ENCODE measurements at regions not wholly inside any gene's neighbourhood (a gene's known extent, or its start where the extent isn't known, plus 50 kb on each side); places are given as distances from the start of the nearest gene placed in this dataset.

- TF ChIP-seq CSDC2 (CRISPR knock-in tag; IDR thresholded peaks at IDR 0.05) (no peak), POU6F1 (CRISPR knock-in tag; IDR thresholded peaks at IDR 0.05; ENCODE audit: borderline replicate concordance, low read depth) (no peak), TSHZ2 (CRISPR knock-in tag; IDR thresholded peaks at IDR 0.05) (no peak), ZNF70 (CRISPR knock-in tag; IDR thresholded peaks at IDR 0.05) (no peak), OSR1 (CRISPR knock-in tag; IDR thresholded peaks at IDR 0.05) (no peak), CREB5 (CRISPR knock-in tag; IDR thresholded peaks at IDR 0.05; ENCODE audit: low read depth) (no peak), ZNF565 (CRISPR knock-in tag; conservative IDR thresholded peaks at IDR 0.05; ENCODE audit: low read depth) (no peak), ARNTL (CRISPR knock-in tag; IDR thresholded peaks at IDR 0.05; ENCODE audit: borderline replicate concordance, low read depth) (no peak)
- no peak for ATAC-seq
These were observed 112.8 kb upstream of the CTNND2 start for GRCh38 chr5:12017007-12017406.

GRCh38 chr5:12016159-12016746 lies 112.0 kb upstream of the CTNND2 start:
- no peak for TF ChIP-seq OSR1 (CRISPR knock-in tag; IDR thresholded peaks at IDR 0.05)
- TF ChIP-seq PATZ1 (CRISPR knock-in tag; IDR thresholded peaks at IDR 0.05; ENCODE audit: borderline replicate concordance), result no peak
- TF ChIP-seq TOX (CRISPR knock-in tag; IDR thresholded peaks at IDR 0.05; ENCODE audit: borderline replicate concordance), result no peak
- no peak for TF ChIP-seq TSHZ2 (CRISPR knock-in tag; IDR thresholded peaks at IDR 0.05)
- TF ChIP-seq RARB (CRISPR knock-in tag; IDR thresholded peaks at IDR 0.05), result no peak
- TF ChIP-seq CREB5 (CRISPR knock-in tag; IDR thresholded peaks at IDR 0.05; ENCODE audit: low read depth), result no peak
- TF ChIP-seq ZFP30 (CRISPR knock-in tag; IDR thresholded peaks at IDR 0.05), result no peak
- TF ChIP-seq ESRRG (CRISPR knock-in tag; IDR thresholded peaks at IDR 0.05), result no peak
- no peak for TF ChIP-seq CSRNP3 (CRISPR knock-in tag; IDR thresholded peaks at IDR 0.05)
- TF ChIP-seq PPARA (CRISPR knock-in tag; IDR thresholded peaks at IDR 0.05; ENCODE audit: borderline replicate concordance), result no peak
- TF ChIP-seq ZFP3 (CRISPR knock-in tag; IDR thresholded peaks at IDR 0.05), result no peak
- no peak for TF ChIP-seq GLIS3 (CRISPR knock-in tag; IDR thresholded peaks at IDR 0.05)
- no peak for TF ChIP-seq ARNTL (CRISPR knock-in tag; IDR thresholded peaks at IDR 0.05; ENCODE audit: borderline replicate concordance, low read depth)
- TF ChIP-seq ZNF565 (CRISPR knock-in tag; conservative IDR thresholded peaks at IDR 0.05; ENCODE audit: low read depth), result no peak
- TF ChIP-seq ZNF8 (CRISPR knock-in tag; IDR thresholded peaks at IDR 0.05), result no peak
- TF ChIP-seq ZC3H10 (CRISPR knock-in tag; IDR thresholded peaks at IDR 0.05), result no peak
- no peak for TF ChIP-seq TCF4 (CRISPR knock-in tag; IDR thresholded peaks at IDR 0.05; ENCODE audit: borderline replicate concordance)
- no peak for TF ChIP-seq ZNF70 (CRISPR knock-in tag; IDR thresholded peaks at IDR 0.05)
- TF ChIP-seq CSDC2 (CRISPR knock-in tag; IDR thresholded peaks at IDR 0.05), result no peak
- TF ChIP-seq BACH2 (CRISPR knock-in tag; IDR thresholded peaks at IDR 0.05; ENCODE audit: borderline replicate concordance), result no peak
- no peak for ATAC-seq

Data from SK-N-SH treated with all-trans-retinoic acid at 6 μM for 48 hours (cell line).